ENCODE measurements at regions not wholly inside any gene's neighbourhood (a gene's known extent, or its start where the extent isn't known, plus 50 kb on each side); places are given as distances from the start of the nearest gene placed in this dataset.

DNA sequence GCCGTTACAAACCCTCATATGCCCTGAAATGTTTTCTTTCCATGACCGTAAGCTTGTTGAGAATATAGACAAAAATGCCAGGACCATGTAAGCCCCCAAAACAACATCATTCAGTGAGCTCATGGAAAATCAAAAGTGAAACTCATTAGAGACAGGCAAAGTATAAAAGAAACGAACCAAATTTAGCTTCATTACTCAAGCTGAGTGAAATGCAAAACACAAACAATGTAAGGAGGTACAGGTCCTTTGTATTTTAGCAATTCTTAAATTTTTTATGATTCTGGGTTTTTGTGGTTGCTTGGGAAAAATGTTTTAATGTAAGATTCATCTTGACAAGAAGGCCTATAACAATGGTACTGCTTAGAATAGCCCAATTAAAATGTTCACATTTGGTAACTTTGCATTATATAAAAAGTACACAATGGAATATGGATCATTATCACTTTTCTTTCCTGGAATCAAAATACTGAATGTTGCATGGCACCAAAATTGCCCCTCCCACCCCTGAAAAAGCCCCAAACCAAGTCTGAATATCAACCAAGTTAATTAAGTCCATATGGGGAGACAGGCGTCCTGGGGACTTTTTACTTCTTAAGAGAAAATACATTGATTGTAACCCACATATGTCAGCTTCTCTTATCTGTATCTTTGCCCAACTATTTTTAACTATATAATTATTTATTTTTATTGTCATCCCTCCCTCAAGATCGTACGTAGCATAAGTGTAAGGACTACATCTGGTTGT is 247.7 kb upstream of the CDIN1 start:
- Histone ChIP-seq H3K18ac (ENCODE audit: low read depth, low read length) (peak overlapping the region; percentile 97; the same call in 1 of the 2 replicates), H4K20me1 (ENCODE audit: insufficient read depth, low read length) (no peaks in the 10 kb centered on the region), H3K9ac (ENCODE audit: low read depth, low read length) (no peak overlapping the region; the same call in 1 of the 2 replicates), H3K4me1 (ENCODE audit: control insufficient read depth, insufficient read depth, low read length) (peaks cover 6% of the 10 kb centered on the region; the same call in 1 of the 2 replicates), H4K91ac (ENCODE audit: insufficient read depth, low read depth, low read length) (0 out of 2 replicates have a peak overlapping the region, but pooled peaks have one; percentile 76), H3K36me3 (ENCODE audit: control insufficient read depth, insufficient read depth, low read length) (no peaks in the 10 kb centered on the region), H4K5ac (ENCODE audit: low read depth, low read length) (peak overlapping the region; percentile 98; the same call in 1 of the 2 replicates), H2BK120ac (ENCODE audit: low read depth, low read length) (peak overlapping the region; percentile 74), H2AFZ (replicated peaks; ENCODE audit: low read length, poor library complexity) (no peak overlapping the region), H3K9me1 (ENCODE audit: insufficient read depth, low read length) (no peaks in the 10 kb centered on the region; the same call in 1 of the 2 replicates), H3K14ac (replicated peaks; ENCODE audit: low read depth, low read length) (peak overlapping the region; percentile 61; the same call in 1 of the 2 replicates), H3K23ac (ENCODE audit: low read depth, low read length) (no peak overlapping the region), H3K4me2 (ENCODE audit: low read depth, low read length) (peak overlapping the region; percentile 97), H3K27me3 (ENCODE audit: control insufficient read depth, insufficient read depth, low read length) (no peaks in the 10 kb centered on the region), H3K79me1 (ENCODE audit: low read depth in 1 of 2, low read length in 2 of 2) (no peaks in the 10 kb centered on the region), H3K4ac (ENCODE audit: low read depth, low read length) (peak overlapping the region; percentile 44; the same call in 1 of the 2 replicates), H2BK15ac (ENCODE audit: low read depth, low read length) (peak overlapping the region; percentile 57; the same call in 1 of the 3 replicates), H4K8ac (ENCODE audit: low read depth in 2 of 2, low read length in 2 of 2) (peak overlapping the region in 1 of 2 experiments; percentile 84; a peak in 2 of 4 replicates), H3K9me3 (ENCODE audit: control insufficient read depth, insufficient read depth, low read length) (no peaks in the 10 kb centered on the region), H3K4me3 (ENCODE audit: insufficient read depth, low read depth, low read length) (peak overlapping the region; percentile 27; the same call in 1 of the 2 replicates), H3K56ac (ENCODE audit: extremely low read depth, insufficient read depth, low read length) (no peak overlapping the region), H2AK9ac (replicated peaks; ENCODE audit: low read depth, low read length, poor library complexity) (no peak overlapping the region), H2AK5ac (ENCODE audit: low read depth, low read length) (no peak overlapping the region), H2BK20ac (ENCODE audit: low read depth, low read length) (peak overlapping the region; percentile 86; the same call in 1 of the 2 replicates), H2BK5ac (ENCODE audit: low read depth, low read length, poor library complexity, severe bottlenecking) (peak overlapping the region; percentile 69), H3K27ac (ENCODE audit: insufficient read depth, low read length) (peak overlapping the region; percentile 36; the same call in 1 of the 2 replicates)
- intact Hi-C loops (cut with micrococcal nuclease): no loop called here
- POLR2A ChIA-PET (ENCODE audit: unreplicated experiment): no interaction called here
- CTCF ChIA-PET: interaction anchor here (0.5 to 0.6 kb wide), 3 partner anchors 36 to 1585 kb away, joined by 3 to 4 read pairs (median 3); no protein-coding TSS in a partner anchor
- 80% methylated on average over 2 of the region's 6 CpGs; no CpG with 5 or more reads in 1 of the 2 experiments for WGBS, 2 experiments (ENCODE audit: extremely low coverage in 2 of 2, insufficient read length in 1 of 2)
- in situ Hi-C loops (cut with MboI; ENCODE audit: low sequenced_read_pairs): no loop called here
- TF ChIP-seq, protein P1, sequence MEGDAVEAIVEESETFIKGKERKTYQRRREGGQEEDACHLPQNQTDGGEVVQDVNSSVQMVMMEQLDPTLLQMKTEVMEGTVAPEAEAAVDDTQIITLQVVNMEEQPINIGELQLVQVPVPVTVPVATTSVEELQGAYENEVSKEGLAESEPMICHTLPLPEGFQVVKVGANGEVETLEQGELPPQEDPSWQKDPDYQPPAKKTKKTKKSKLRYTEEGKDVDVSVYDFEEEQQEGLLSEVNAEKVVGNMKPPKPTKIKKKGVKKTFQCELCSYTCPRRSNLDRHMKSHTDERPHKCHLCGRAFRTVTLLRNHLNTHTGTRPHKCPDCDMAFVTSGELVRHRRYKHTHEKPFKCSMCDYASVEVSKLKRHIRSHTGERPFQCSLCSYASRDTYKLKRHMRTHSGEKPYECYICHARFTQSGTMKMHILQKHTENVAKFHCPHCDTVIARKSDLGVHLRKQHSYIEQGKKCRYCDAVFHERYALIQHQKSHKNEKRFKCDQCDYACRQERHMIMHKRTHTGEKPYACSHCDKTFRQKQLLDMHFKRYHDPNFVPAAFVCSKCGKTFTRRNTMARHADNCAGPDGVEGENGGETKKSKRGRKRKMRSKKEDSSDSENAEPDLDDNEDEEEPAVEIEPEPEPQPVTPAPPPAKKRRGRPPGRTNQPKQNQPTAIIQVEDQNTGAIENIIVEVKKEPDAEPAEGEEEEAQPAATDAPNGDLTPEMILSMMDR (conservative IDR thresholded peaks at IDR 0.05; ENCODE audit: low read depth, low read length): no peak
- TF ChIP-seq FOS (IDR thresholded peaks at IDR 0.05; ENCODE audit: low read depth, low read length) (no peak), MAZ (IDR thresholded peaks at IDR 0.05; ENCODE audit: borderline replicate concordance, low read depth, low read length) (no peak), RFX5 (IDR thresholded peaks at IDR 0.05; ENCODE audit: low read depth, low read length) (no peak), MAFK (IDR thresholded peaks at IDR 0.05; ENCODE audit: low read depth, low read length) (no peak), RCOR1 (IDR thresholded peaks at IDR 0.05; ENCODE audit: insufficient replicate concordance, low read length) (no peak), POLR2A (IDR thresholded peaks at IDR 0.05; ENCODE audit: low read depth, low read length) (no peak), NFE2L2 (IDR thresholded peaks at IDR 0.05; ENCODE audit: low read depth, low read length) (no peak), CHD1 (IDR thresholded peaks at IDR 0.05; ENCODE audit: low read depth, low read length) (no peak), MXI1 (IDR thresholded peaks at IDR 0.05; ENCODE audit: borderline replicate concordance, low read depth, low read length) (no peak), BHLHE40 (IDR thresholded peaks at IDR 0.05; ENCODE audit: low read depth, low read length) (no peak), CEBPB (IDR thresholded peaks at IDR 0.05; ENCODE audit: low read depth, low read length) (no peak), SMC3 (IDR thresholded peaks at IDR 0.05; ENCODE audit: low read depth, low read length) (no peak), RAD21 (IDR thresholded peaks at IDR 0.05; ENCODE audit: low read length) (no peak)
- no peak for ATAC-seq (ENCODE audit: low read depth)
- dilution Hi-C loops (cut with HindIII; ENCODE audit: low sequenced_read_pairs, unreplicated experiment): no loop called here
- no TSS peak for BruUV-seq (replicated peaks)
- no peak for DNase-seq

All from IMR-90 (cell line).